GM23338 (cell line): ENCODE measurements at regions not wholly inside any gene's neighbourhood (a gene's known extent, or its start where the extent isn't known, plus 50 kb on each side); places are given as distances from the start of the nearest gene placed in this dataset.

Experiments used
- ATAC-seq: fragments of 200-7000 bp; cut with Tn5 transposase; 3 replicates; pipeline ENCODE4 v1.9.1; 2020
- DNase-seq: peaks from one replicate; pipeline ENCODE4 v3.0.0-alpha.2; 2015; ENCODE audit warnings: low spot score
- H2AFZ ChIP-seq: fragments of 200-600 bp; sonication (generic); 2 replicates; pipeline ENCODE4 v1.8.0; 2016; ENCODE audit warnings: antibody characterized with exemption, mild to moderate bottlenecking, moderate library complexity
- H3F3A ChIP-seq: fragments of 200-600 bp; sonication (generic); replicated peaks from 2 replicates; pipeline ENCODE4 v1.8.0; 2017; ENCODE audit warnings: antibody characterized with exemption, mixed run types, low read depth
- H3K27ac ChIP-seq: fragments of 200-600 bp; sonication (generic); 2 replicates; pipeline ENCODE4 v1.6.1; 2016; ENCODE audit warnings: low read depth
- H3K27me3 ChIP-seq: fragments of 200-600 bp; sonication (generic); 2 replicates; pipeline ENCODE4 v1.8.0; 2016; ENCODE audit warnings: mild to moderate bottlenecking, mixed run types, moderate library complexity; ENCODE audit not compliant: insufficient read depth
- H3K36me3 ChIP-seq: fragments of 200-600 bp; sonication (generic); 2 replicates; pipeline ENCODE4 v1.8.0; 2016; ENCODE audit warnings: mild to moderate bottlenecking; ENCODE audit not compliant: insufficient read depth
- H3K4me1 ChIP-seq: fragments of 200-600 bp; sonication (generic); 2 replicates; pipeline ENCODE4 v1.8.0; 2016; ENCODE audit warnings: mild to moderate bottlenecking, moderate library complexity; ENCODE audit not compliant: insufficient read depth
- H3K4me2 ChIP-seq: fragments of 200-600 bp; sonication (generic); 2 replicates; pipeline ENCODE4 v1.7.1; 2017; ENCODE audit warnings: mixed run types
- H3K4me3 ChIP-seq: fragments of 200-600 bp; sonication (generic); 2 replicates; pipeline ENCODE4 v1.6.1; 2016; ENCODE audit warnings: mixed run types
- H3K79me2 ChIP-seq: fragments of 200-600 bp; sonication (generic); replicated peaks from 2 replicates; pipeline ENCODE4 v1.8.0; 2017; ENCODE audit warnings: mild to moderate bottlenecking; ENCODE audit not compliant: insufficient read depth
- H3K9me2 ChIP-seq: fragments of 200-600 bp; sonication (generic); 2 replicates; pipeline ENCODE4 v1.8.0; 2017; ENCODE audit not compliant: insufficient read depth
- H4K20me1 ChIP-seq: fragments of 200-600 bp; sonication (generic); replicated peaks from 2 replicates; pipeline ENCODE4 v1.8.0; 2017; ENCODE audit warnings: mild to moderate bottlenecking; ENCODE audit not compliant: insufficient read depth
- H3K27ac Mint-ChIP-seq: 2 replicates; pipeline ENCODE4 v1.8.0; 2020; ENCODE audit warnings: inconsistent platforms, mild to moderate bottlenecking, moderate library complexity, mixed read lengths
- H3K27me3 Mint-ChIP-seq: 3 replicates; pipeline ENCODE4 v1.8.0; 2022; ENCODE audit warnings: low read depth, mild to moderate bottlenecking, moderate library complexity, mixed read lengths, inconsistent platforms; ENCODE audit not compliant: insufficient read depth, poor library complexity
- H3K36me3 Mint-ChIP-seq: 3 replicates; pipeline ENCODE4 v1.8.0; 2021; ENCODE audit warnings: low read depth, mild to moderate bottlenecking, inconsistent platforms, moderate library complexity, mixed read lengths
- H3K4me1 Mint-ChIP-seq: 3 replicates; pipeline ENCODE4 v1.8.0; 2020; ENCODE audit warnings: mild to moderate bottlenecking, inconsistent platforms, mixed read lengths
- H3K4me3 Mint-ChIP-seq: 3 replicates; pipeline ENCODE4 v1.8.0; 2021; ENCODE audit warnings: moderate library complexity, mild to moderate bottlenecking, inconsistent platforms, mixed read lengths
- H3K9me3 Mint-ChIP-seq: 3 replicates; pipeline ENCODE4 v1.8.0; 2020; ENCODE audit warnings: moderate library complexity, mild to moderate bottlenecking, inconsistent platforms, mixed read lengths
- CREB1 ChIP-seq: fragments of 250-450 bp; sonication (Bioruptor Pico); IDR thresholded peaks from 2 replicates; pipeline ENCODE4 v1.5.0; 2020; ENCODE audit warnings: low read depth, mild to moderate bottlenecking, moderate library complexity
- ZNF331 ChIP-seq: fragments of 250-450 bp; sonication (Bioruptor Pico); IDR thresholded peaks from 2 replicates; pipeline ENCODE4 v1.5.0; 2020; ENCODE audit warnings: low read depth, mild to moderate bottlenecking, moderate library complexity
- ZNF462 ChIP-seq: fragments of 250-450 bp; sonication (Bioruptor Pico); IDR thresholded peaks from 2 replicates; pipeline ENCODE4 v1.5.0; 2020; ENCODE audit warnings: mild to moderate bottlenecking, moderate library complexity

GRCh38 chr5:60436518-60436917 lies 263.4 kb downstream of the DEPDC1B start:
- Mint-ChIP-seq H3K4me3 (no peak overlapping the region), H3K9me3 (peaks cover 8% of the 10 kb centered on the region), H3K36me3 (peaks cover 5% of the 10 kb centered on the region), H3K4me1 (no peaks in the 10 kb centered on the region; the same call in 2 of the 3 replicates), H3K27me3 (no peaks in the 10 kb centered on the region), H3K27ac (no peak overlapping the region)
- Histone ChIP-seq H2AFZ (no peak overlapping the region), H3K4me3 (no peak overlapping the region), H3K79me2 (no peaks in the 10 kb centered on the region), H3K4me1 (no peaks in the 10 kb centered on the region), H3K27me3 (no peaks in the 10 kb centered on the region), H3K4me2 (no peak overlapping the region), H3K27ac (no peak overlapping the region), H3K36me3 (no peaks in the 10 kb centered on the region), H3F3A (no peaks in the 10 kb centered on the region), H4K20me1 (no peaks in the 10 kb centered on the region), H3K9me2 (no peaks in the 10 kb centered on the region)
- no peak for TF ChIP-seq ZNF462 (CRISPR knock-in tag)
- TF ChIP-seq CREB1 (CRISPR knock-in tag): no peak
- no peak for DNase-seq
- ATAC-seq: no peak

GRCh38 chr5:60435808-60436207 lies 264.2 kb downstream of the DEPDC1B start:
- no peak overlapping the region for H2AFZ ChIP-seq
- H3K27me3 Mint-ChIP-seq: no peaks in the 10 kb centered on the region
- H3K27ac Mint-ChIP-seq: no peak overlapping the region
- H3K79me2 ChIP-seq: no peaks in the 10 kb centered on the region
- no peaks in the 10 kb centered on the region for H3K36me3 ChIP-seq
- peaks cover 8% of the 10 kb centered on the region for H3K9me3 Mint-ChIP-seq
- no peaks in the 10 kb centered on the region for H3K9me2 ChIP-seq
- H3K27ac ChIP-seq: no peak overlapping the region
- H3K4me3 ChIP-seq: no peak overlapping the region
- H3F3A ChIP-seq: no peaks in the 10 kb centered on the region
- H3K4me1 ChIP-seq: no peaks in the 10 kb centered on the region
- ATAC-seq (no peak), DNase-seq (no peak)
- H3K4me3 Mint-ChIP-seq: no peak overlapping the region
- H3K27me3 ChIP-seq: no peaks in the 10 kb centered on the region
- no peak overlapping the region for H3K4me2 ChIP-seq
- peaks cover 5% of the 10 kb centered on the region for H3K36me3 Mint-ChIP-seq
- no peaks in the 10 kb centered on the region; the same call in 2 of the 3 replicates for H3K4me1 Mint-ChIP-seq
- H4K20me1 ChIP-seq: no peaks in the 10 kb centered on the region
- TF ChIP-seq ZNF331 (no peak), ZNF462 (CRISPR knock-in tag) (no peak)
